ENCODE measurements at regions not wholly inside any gene's neighbourhood (a gene's known extent, or its start where the extent isn't known, plus 50 kb on each side); places are given as distances from the start of the nearest gene placed in this dataset.
"Not testable (repeated sequence)": the region's sequence is repeated elsewhere in the genome, so short reads cannot be mapped to it uniquely, and the experiment has no call there.

DNA sequence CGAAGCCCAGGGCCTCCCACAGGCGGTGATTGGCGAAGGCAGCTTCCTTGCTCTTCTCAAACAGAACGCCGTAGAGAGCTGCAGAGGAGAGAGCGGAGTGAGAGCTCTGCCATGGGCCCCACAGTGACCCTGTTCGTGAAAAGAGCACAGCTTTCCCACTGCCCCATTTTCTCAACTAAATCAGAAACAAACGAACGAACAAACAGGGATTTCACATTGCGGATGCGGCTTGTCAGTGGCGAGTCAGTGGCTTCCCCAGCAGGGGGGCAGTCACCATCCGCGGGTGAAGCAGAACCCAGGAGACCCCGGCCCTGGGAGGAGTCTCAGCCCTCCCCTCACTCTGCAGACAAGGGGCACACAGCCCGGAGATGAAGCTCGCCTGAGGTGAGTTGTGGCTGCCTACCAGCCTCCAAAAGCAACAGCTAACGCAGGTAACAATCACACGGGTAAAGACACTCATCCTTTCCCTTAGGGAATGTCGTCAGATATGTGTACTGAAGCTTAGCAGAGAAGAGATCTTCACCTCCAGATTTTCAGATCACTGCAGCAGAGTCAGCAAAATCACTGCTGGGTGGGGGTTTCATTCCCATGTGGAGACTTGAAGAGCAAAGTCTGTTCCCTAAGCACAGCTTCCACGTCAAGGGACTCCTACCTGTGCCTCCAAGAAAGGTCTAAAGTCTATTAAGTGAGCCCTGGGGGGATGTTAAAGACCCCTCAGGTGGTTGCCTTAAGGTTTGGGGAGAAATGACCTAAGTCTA lies 51.2 kb upstream of the GPR31 start:
- no peak for DNase-seq (ENCODE audit: low spot score)

DNA sequence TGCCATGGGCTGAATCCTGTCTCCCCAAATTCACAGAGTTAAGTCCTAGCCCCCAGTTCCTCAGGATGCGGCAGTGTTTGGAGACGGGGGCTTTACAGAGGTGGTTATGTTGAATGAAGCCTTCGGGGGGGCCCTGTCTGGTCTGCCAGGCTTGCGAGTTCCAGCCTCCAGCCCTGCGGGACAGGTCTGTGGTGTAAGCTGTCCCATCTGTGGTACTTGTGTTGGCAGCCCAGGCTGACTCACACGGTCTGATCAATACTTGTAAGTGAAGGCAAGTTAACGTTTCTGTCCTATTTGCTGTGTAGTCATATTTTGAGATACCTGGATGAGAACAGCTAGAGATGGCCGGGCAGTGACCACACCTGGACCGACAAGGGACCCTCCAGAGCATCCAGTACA lies 51.8 kb upstream of the GPR31 start:
- no peak for DNase-seq (ENCODE audit: low spot score)

DNA sequence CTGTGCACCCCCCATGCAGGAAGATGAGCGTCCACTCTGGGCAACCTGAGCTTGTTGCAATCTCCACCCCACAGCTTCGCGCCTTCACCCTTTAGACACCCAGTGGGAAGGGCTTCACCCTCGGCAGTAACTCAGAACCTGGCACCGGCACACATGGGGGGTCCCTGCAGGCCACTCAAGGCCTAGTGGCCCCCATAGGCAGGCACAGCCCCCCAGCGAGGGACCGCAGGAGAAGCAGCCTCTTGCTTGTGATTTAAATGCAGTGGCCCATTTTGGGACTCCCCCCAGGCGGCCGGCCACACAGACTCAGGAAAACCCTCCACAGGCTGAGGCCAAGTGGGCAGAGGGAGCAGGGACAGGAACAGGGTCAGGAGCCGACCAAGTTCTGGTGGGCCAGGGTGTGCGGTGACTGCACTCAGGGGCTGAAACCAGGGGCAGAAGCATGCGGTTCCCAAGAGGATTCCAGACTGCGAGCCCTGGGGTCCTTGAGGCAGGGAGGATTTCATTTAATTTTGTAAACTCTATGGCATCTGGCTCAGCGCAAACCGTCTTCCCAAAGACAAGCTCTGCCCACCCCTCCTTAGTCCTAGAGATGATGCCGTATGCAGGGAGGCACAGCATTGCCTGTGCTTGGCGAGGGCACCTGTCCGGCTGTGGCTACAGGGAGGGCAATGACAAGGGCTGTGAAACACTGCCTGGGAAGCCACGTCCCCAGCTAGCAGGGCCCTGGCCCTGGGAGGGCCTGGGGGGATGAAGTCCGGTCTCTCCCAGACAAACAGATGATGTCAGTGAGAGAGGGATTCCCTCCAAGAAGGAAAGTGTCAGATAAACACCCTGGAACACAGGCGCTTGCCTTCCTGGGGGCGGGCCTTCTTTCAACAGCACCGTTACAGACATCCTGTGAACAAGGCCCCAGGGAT lies 52.9 kb upstream of the GPR31 start:
- no peak for DNase-seq (ENCODE audit: low spot score)

DNA sequence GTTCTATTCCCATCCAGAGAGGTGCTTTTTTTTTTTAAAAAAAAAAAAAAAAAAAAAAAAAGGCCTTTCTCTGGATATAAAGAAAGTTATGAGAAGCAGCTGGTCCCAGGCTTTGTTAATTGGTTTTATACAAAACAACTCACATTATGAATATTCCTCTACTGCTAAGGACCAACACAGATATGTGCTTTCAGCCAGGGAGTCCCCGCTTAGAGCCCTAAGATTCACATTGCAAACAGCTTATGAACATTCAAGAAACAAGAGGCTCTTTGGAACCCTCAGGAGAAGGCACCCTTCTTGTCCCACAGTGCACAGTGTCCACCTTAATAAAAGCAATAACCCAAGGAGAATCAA lies 53.5 kb upstream of the GPR31 start:
- no peak for DNase-seq (ENCODE audit: low spot score)

DNA sequence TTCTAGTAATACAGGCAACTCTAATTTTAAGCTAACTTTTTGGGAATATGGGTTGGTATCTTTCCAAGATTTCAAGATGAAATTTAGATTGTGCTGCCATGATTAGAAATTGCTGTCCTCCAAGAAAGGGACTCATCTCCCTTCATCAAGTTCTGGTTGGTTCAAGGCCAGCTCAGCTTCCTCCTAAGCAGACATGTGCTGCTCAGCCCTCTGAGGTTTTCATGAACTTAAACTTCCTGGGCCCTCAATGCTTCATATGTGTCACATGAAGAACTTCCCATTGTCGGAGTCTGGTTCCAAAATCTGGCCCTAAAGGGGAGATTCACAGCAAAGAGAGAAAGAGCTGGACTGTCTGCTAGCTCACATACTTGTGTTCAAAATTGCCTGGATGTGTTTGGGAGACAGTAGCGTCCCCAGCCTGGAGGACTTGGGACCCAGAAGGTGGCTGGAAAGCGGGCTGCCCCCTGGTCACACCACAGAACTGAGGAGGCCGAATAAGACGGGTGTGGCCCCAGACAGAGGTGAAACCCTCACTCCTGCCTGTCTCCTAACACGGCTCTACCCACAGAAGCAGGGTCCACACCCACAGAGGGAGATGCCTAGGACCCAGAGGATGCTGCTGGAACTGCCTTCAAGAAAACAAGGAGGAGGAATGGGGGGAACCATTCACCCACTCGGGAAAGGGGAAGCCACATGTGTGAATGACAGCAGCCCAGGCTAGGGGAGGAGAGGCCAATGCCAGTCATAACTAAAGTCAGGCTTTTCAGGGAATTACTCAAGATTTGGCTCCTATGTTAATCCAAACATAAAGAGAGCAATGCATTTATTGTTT lies 54.3 kb upstream of the GPR31 start:
- no peak for DNase-seq (ENCODE audit: low spot score)

DNA sequence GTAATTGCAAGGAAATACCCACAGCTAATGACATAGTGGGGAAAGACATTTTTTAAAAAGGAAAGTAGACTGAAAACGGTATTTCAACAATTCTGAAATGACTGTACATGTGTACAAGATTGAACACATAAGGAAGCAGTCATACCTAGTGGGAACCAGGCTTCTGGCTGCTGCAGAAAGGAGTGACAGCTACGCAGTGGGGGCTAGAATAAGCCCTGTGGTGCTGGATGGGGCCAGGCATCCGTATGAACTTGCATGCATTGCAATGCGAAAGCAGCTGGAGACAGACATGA lies 54.9 kb upstream of the GPR31 start:
- DNase-seq (ENCODE audit: low spot score), result no peak

DNA sequence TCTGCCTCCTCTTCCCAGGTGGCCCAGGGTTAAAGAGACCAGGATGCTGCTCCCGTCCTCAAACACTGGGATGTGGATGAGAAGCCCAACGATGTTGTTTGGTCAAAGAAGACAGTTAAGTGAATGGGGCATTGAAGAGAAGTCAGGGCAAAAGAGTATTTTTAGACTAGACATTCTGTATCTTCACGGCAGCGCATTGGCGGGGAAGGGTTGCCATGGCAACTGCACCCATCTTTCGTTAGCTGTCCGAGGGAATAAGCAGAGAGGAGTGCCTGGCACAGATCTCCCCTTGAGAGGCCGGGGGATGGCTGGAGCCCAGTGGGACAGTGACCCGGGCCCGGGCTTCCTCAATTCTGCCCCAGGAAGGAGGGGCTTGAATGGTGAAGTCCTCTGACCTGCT lies 56.4 kb upstream of the GPR31 start:
- DNase-seq (ENCODE audit: low spot score), result peak; percentile 65

DNA sequence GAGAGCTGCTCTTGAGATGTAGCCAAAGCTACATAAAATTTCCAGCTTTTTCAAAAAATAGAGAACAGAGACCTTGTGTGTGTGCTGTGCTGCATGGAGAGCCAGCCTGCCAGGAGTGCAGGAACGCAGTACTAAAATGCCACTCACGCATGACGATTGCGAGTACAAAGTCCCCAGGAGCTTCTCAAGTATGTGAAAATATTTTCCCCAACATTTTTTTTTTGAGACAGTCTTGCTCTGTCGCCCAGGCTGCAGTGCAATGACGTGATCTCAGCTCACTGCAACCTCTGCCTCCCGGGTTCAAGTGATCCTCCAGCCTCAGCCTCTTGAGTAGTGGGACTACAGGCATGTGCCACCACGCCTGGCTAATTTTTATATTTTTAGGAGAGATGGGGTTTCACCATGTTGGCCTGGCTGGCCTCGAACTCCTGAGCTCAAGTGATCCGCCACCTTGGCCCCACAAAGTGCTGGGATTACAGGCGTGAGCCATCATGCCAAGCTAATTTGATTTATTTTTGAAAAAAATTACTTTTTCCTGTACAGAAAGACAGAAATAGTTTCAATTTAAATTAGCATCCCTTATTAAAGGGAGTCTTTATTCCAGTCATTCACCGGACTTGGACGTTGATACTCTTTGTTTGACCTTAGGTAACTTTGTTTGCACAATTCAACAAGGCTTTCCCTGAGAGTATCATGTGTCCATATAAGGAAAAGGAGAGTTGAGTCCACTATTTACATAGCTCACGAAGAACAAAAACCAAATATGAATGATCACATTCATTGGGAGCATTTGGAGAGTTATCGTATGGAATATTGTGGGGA lies 57.9 kb upstream of the GPR31 start:
- DNase-seq (ENCODE audit: low spot score), result not testable (repeated sequence)

DNA sequence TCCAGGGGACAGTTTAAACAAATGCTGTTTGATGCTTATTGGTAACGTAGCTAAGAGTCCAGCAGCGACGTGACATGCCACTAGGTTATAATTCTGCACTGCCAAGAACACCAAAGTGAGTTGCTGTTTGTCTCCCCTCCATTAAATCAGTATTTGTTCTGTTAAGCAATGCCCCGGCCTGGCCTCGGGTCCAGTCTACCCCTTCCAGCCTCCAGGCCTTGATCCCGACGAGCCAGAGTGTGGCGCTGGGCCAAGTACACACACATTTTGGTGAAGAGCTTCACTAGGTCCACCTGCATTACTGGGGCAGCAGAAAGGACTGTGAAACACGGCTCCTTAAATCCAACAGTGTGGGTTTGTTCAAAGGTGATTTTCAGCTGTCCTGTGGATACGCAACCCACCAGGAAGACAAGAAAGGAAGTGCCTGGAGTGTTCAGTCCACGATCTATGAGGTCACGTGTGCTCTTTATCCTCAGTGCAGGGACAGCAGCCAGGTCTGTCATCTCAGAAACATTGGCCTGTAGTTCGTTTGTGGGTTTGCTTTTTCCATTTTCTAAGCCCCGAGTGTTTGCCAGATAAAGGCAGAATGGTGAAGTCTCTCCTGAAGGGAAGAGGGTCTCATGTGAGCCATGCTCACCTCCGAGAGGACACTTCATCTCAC lies 58.7 kb upstream of the GPR31 start:
- DNase-seq (ENCODE audit: low spot score), result not testable (repeated sequence)

DNA sequence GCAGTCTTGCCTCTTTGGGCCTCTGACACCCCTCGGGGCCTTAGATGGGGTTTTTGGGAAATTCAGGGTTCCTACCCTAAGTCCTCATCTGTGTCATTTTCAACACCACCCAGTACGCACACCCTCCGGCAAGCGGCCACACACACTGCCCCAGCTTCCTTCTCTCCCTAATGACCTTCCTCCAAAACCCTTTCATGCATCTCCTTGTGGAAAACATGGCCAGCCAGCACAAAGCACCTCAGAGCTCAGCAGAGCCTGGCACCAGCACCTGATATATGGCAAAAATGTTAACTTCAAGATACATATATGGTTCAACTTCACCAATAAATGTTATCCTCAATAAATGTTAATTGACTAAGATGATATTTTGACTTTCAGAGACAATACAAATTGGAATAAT lies 59.3 kb upstream of the GPR31 start:
- DNase-seq (ENCODE audit: low spot score), result not testable (repeated sequence)

DNA sequence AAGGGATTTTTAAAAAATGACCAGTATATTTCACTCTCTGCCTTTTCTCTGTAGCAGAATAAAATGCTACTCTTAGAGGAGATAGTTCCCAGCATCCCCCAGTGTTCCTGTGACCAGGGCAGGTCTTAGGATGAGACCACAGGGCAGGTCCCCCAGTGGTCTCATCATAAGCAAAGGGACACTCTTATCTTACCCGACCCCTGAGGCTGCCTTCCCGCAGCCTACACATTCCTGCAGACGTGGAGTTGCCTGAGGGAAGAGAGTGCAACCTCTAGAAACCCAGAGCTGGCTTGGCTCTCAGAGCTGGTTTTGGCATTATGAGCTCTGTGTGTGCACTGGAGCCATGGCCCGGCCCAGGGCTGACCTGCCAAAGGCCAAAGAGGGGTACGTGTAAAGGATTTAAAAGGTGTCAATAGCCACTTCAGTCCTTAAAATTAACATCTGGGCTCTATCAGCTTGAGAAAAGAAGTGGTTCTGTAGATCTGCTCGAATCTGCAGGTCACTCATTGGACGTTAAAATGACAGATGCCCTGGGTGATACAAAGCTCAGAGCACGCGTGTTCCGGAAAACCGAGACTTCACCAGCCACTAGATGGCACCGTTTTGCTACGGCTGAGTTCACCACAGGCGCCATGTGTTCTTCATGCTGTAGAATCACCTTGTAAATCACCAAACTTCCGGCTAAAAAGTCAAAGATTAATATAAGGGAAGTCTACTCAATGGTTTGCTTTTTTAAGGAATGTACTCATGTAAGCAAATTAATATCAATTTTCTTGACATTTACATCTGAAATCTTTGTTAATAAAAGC lies 60.4 kb upstream of the GPR31 start:
- peak; percentile 33 for DNase-seq (ENCODE audit: low spot score)

DNA sequence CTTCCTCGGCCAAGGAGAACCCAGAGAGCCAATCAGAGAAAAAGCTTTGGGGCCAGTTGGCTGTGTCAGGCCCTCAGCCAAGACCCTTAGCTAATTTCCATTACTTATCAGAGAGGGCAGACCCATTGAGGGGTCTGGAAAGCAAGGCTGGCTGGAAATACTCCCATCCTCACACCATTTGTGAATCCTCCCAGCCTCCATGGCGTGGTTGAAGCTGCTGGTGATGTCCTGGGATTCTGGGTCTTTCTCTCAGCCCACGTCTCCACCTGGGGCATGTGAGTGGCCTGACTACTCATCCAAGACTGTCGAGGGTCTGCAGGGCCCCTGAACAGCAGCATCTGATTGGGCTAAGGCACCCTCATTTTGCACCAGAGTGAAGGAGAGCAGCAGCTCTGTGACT lies 61.3 kb upstream of the GPR31 start:
- not testable (repeated sequence) for DNase-seq (ENCODE audit: low spot score)

DNA sequence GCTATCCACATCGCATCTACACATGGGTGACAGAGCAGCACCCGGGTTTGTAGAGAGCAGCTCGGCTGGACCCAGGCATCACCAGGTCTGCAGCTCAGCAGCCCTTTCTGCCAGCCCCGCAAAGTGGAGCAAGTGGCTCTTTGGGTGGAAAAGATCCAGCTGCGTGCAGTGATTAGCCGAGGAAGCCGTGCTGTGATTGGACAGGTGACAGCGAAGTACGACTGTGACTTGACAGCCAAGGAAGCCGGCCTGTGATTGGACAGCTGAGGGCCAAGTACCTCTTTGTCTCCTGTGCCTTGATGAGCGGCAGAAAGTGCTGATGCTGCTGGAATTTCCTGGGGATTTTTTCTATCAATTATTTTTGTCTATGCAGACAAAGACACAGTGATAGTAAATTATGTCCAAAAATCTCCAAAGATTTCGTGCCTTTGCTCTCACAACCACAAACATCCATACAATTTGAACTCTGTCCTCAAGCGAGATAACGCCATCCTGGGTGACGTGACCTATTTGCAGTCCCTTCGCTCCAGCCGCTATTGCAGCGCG lies 62.3 kb upstream of the GPR31 start:
- DNase-seq (ENCODE audit: low spot score), result peak; percentile 64

DNA sequence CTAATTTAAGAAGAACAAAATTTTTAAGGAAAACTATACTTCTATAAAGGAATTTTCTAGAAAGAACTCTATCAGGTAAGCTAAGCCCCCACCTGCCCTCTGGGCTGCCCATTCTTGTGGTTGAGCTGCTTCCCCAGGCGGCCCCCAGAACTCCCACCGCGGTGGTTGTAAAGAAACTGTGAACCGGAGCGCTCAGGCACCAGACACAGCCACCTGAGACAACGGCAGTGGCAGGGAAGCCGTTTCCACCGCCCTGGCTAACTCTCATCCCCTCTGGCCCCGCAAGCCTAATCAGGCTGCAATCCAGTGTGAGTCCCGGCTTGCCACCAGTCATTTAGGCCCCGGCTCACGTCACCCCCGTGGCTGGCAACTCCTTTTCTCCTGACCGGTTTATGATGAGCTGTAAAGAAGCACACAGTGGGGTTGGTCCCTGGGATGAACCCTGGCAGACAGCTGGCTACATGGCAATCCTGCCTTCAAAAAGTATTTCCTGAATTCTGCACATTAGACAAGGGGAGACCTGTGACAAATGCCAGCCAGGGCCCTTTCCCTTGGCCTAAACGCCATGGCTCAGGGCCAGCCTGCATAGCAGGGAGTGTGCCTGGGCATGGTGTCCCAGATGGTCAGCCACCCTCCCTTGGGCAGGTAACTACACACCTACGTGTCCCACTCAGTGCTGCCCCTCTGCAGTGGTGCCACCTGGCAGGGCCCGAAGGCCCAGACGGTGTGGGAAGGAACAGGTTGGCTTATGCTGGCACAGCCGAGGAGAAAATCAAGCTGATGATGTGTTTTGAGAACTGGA lies 63.8 kb upstream of the GPR31 start:
- no peak for DNase-seq (ENCODE audit: low spot score)

DNA sequence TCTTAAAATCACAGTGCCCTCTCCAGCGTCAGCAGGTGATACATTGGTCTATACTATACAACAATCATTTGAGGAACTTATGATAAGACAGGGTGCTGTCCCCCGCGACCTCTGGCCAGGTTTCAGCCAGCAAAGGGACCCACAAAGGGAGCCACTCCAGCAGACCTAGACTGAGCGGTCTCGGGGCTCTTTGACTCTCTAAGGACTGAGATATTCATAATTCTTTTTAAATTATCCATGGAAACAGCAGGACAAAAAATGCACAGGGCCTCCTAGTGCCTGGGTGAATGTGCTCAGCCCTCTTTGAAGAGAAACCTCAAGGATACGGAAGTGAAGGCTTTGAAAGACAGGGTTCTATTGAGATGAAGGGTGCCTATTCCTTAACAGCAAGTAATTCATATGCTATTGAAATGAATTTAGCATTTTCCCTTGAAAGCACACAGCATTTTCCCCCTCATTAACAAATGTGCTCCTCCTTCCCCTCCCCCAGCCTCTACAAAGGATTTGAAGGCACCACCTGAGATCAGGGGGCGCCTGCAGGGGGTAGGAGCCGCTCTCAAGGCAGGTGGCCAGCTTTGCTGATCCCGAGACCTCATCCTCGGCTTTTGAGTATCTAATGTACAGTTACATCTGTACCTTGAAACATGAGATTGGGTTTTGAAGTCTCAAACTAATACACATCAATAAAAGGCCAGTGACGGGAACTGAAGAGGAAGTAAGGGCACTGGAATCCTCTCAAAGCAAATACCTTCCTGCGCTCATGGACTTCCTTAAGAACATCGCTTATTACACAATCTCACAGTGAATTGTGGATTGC lies 65.3 kb upstream of the UNC93A start:
- DNase-seq (ENCODE audit: low spot score), result not testable (repeated sequence)

DNA sequence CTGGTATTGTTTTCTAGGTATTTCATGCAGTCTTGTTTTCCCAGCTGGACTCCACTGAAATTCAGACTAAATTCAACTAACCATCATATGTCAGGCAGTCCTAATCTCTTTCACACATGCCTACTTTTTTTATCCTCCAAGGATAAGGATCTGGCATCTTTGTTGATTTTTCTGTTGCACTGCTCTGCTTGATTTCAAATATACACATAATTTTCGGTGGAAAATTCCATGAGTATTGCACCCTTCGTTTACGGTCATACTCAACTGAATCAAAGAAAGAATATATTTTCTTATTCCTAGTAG lies 64.8 kb upstream of the UNC93A start:
- DNase-seq (ENCODE audit: low spot score), result no peak

DNA sequence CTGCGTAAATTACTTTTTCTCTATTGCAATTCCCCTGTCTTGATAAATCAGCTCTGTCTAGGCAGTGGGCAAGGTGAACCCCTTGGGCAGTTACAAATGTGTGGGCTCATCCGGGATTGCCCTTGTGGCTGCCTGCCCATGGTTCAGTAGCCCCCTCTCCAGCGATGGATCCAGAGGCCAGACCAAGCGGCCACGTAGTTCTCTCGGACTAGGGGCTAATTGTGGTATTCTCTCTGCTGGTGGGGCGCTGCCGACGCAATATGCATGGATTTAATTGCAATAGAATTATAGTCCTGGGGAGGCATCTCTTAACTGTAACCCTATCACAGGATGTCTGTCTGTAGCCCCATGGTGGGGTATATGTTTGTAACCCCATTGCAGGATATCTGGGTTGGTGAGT lies 64.3 kb upstream of the UNC93A start:
- no peak for DNase-seq (ENCODE audit: low spot score)

DNA sequence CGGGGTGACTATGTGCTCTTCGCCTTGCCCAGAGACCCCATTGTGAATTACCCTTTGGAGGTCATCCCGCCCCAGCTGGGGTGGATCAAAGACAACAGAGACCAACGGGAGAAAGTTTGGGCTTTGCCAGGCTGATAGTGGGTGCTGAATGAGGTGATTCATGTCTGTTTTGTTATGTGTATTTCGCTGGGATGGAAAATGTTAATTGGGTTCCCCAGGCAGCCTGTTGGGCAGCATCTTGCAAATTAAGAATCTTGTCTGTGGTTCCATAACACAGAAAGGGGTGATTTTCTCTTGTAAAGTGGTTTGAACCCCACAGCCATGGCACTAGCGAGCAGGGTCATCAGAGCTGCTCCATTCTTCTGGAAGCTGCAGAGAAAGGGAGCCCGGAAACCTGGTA lies 63.1 kb upstream of the UNC93A start:
- no peak for DNase-seq (ENCODE audit: low spot score)

DNA sequence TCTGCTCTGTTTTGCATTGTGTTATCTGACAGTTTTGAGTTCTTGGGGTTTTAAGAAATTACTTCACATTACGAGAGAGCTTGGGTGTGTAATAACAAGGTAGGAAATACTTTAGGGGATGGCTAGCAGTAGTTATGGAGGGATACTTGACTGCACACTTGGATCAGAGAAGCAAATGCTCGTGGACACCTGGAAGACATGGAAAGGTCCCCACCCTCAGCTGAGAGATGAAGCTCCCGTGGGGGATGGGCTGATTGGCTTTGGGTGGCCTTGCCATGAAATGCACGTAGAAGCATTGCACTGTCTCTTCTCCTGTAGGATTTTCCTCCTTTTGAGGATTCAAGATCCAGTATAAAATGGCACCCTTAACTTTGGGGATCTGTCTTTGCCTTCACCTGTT lies 61.5 kb upstream of the UNC93A start:
- DNase-seq (ENCODE audit: low spot score), result no peak
